HG02642 (cell line): ENCODE measurements at regions not wholly inside any gene's neighbourhood (a gene's known extent, or its start where the extent isn't known, plus 50 kb on each side); places are given as distances from the start of the nearest gene placed in this dataset.

Experiments
- ATAC-seq: cut with Tn5 transposase; IDR thresholded peaks from one replicate; pipeline ENCODE4 v1.9.1; 2021; ENCODE audit warnings: mild to moderate bottlenecking; ENCODE audit not compliant: unreplicated experiment, poor library complexity

- no peak for ATAC-seq
These were observed 282.2 kb upstream of the SYT4 start for GRCh38 chr18:43559507-43559906.

GRCh38 chr18:43563780-43564179 lies 286.5 kb upstream of the SYT4 start:
- no peak for ATAC-seq

DNA sequence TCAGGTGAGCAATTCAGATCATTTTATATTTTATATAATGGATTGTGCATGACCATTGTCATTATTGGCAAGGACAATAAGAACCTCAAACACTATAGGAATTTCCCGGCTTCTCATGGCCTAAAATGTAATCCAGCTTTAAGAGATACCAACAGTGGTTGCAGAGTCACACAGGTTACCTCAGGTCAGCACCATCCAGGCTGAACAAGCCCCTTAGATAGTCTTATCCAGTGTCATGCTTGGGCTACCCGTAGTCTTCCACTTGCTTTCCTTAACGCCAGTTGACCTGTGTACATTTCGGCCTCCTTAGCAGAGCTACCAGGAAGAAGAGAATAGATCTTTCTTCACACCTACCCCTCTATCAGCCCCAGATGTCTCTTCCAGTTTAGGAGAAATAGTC lies 293.3 kb upstream of the SYT4 start:
- no peak for ATAC-seq

GRCh38 chr18:43571078-43571689 lies 293.9 kb upstream of the SYT4 start:
- peak; percentile 59 for ATAC-seq

DNA sequence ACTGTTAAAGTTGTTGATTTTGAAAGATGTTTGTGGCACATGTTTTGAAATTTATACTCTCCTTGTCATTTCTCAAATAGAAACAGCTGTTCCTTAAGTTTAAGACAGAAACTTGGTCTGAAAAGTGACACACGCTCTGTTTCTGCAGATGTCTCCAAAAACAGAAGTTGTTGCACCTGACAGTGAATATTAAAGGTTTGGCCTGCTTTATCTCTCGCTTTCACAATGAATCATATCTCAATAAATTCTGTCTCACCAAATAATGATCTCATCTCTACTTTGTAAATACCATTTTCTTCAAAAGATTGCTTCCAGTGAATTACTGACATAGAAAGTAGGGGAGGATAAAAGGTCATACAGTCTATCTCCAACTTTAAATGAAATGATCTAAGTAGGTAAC lies 294.9 kb upstream of the SYT4 start:
- peak; percentile 47 for ATAC-seq

GRCh38 chr18:43574974-43575373 lies 297.7 kb upstream of the SYT4 start:
- ATAC-seq, result no peak

GRCh38 chr18:43578211-43578610 lies 300.9 kb upstream of the SYT4 start:
- no peak for ATAC-seq

DNA sequence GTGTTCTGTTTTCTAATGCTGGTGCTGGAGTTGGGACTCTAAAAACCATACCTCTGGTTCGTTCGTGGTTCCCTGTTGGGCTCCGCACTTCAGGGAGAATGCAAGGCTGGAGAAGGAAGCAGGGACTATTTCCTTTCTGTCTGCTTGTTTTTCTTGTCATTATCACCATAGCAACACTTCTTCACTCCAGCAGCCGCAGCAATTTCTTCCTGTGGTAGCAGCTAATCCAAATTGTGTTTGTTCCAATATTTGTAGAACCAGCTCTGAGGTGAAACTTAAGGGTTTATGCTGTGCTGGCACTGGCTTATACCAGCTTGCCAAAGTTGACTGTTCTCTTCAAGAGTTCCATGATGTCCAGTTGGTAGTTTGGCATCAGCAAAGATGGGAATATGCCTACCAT lies 301.4 kb upstream of the SYT4 start:
- no peak for ATAC-seq

- no peak for ATAC-seq
These were observed 304.7 kb upstream of the SYT4 start for GRCh38 chr18:43581936-43582519.

GRCh38 chr18:43587538-43588153 lies 310.4 kb upstream of the SYT4 start:
- ATAC-seq, result no peak

DNA sequence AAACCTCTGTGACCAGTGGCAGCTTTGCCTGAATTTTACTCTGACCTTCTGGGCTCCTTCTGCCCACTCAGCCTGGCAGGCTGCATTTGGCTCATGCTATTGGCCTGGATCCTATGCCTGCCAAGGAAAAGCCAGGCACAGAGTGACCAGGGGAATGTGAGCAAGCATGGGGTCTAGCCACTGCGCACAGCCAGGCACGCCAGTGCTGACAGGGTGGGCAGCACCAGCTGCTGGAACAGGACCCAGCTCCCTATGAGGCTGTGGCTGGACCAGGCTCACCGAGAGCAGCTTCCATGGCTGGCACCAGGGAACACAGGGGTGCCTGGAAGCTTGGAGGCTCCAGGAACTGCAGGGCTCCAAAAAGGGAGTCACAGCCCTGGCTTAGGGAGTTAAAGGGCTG lies 311.5 kb upstream of the SYT4 start:
- ATAC-seq, result no peak

DNA sequence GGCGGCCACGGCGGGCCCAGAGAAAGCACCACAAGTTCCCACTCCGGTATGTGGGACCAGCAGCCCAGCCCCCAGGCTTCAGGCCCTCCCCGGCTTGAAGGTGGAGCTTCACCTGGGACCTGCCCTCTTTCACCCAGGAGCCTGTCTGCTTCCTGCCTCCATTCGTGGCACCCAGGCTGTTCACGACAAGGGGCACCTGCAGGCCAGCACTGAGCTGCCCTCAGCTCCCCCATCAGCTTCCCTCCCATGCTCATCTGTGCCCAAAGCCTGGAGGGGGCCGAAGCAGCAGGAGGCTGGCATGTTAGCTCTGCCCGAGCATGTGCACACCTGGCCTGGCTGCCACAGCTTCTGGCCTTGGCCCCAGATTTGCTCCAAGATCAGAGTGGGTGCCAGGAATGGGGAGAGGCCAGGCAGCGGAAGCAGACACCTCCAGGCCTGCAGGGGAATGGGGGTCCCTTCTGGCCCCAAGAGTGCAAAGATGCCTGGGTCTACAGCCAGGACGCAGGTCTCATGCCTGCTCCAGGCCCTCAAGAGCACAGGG lies 312.4 kb upstream of the SYT4 start:
- ATAC-seq, result no peak

- no peak for ATAC-seq
These were observed 313.1 kb upstream of the SYT4 start for GRCh38 chr18:43590182-43590903.

GRCh38 chr18:43592269-43592668 lies 315.0 kb upstream of the SYT4 start:
- ATAC-seq, result no peak

- peak; percentile 64 for ATAC-seq
These were observed 318.9 kb upstream of the SYT4 start for GRCh38 chr18:43596105-43596712.

GRCh38 chr18:43601432-43601831 lies 324.1 kb upstream of the SYT4 start:
- ATAC-seq, result no peak

DNA sequence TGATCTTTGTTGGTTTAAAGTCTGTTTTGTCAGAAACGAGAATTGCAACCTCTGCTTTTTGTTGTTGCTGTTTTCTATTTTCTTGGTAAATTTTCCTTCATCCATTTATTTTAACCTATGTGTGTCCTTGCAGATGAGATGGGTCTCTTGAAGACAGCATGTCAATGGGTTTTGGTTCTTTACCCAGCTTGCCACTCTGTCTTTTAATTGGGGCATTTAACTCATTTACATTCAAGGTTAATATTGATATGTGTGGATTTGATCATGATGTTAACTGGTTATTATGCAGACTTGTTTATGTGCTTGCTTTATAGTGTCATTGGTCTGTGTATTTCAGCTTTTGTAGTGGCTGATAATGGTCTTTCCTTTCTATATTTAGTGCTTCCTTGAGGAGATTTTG lies 327.9 kb upstream of the SYT4 start:
- ATAC-seq, result no peak

DNA sequence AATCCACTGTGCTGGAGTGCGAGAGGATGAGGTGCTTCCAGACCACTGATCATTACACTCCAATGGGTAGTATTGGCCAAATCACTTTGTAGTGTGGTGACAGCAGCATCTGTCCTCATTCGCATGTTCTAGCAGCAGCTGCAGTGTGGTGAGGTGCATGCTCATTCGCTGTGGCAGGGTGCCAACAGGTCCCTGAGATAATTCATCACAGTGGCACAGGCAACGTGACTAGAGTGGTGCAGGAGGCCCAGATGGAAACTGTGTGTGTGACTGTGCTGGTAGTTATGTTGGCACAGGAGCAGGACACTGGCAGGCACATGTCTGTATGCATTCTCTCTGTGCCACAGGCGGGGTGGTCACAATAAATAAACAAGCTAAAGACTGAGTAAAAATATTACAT lies 329.5 kb upstream of the SYT4 start:
- no peak for ATAC-seq

- ATAC-seq, result no peak
These were observed 343.6 kb upstream of the SYT4 start for GRCh38 chr18:43620936-43621335.

DNA sequence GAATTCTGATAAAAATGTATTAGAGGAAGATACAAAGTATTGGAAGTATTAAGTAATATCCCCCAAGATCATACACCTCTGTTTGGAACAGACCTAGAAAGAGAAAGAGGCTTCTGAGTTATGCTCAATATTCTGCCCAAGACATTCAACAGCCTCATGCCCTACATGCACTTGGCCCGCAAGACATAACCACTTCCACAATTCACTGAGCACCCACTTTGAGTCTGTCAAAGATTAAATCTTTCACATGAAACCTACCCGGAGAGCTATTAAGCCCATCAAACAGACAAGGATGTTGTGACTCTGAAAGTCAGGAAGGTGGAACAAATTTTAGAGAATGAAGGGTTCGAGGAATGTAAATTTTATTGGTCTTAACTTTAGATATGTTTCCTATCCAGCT lies 344.7 kb upstream of the SYT4 start:
- no peak for ATAC-seq

- no peak for ATAC-seq
These were observed 348.3 kb upstream of the SYT4 start for GRCh38 chr18:43625582-43625981.
